NCI-H460 (cell line): ENCODE measurements at regions not wholly inside any gene's neighbourhood (a gene's known extent, or its start where the extent isn't known, plus 50 kb on each side); places are given as distances from the start of the nearest gene placed in this dataset.

Experiments used
- DNase-seq: peaks from one replicate; pipeline ENCODE4 v3.0.0-alpha.2; 2016; ENCODE audit warnings: low read depth; ENCODE audit errors: extremely low read depth

DNA sequence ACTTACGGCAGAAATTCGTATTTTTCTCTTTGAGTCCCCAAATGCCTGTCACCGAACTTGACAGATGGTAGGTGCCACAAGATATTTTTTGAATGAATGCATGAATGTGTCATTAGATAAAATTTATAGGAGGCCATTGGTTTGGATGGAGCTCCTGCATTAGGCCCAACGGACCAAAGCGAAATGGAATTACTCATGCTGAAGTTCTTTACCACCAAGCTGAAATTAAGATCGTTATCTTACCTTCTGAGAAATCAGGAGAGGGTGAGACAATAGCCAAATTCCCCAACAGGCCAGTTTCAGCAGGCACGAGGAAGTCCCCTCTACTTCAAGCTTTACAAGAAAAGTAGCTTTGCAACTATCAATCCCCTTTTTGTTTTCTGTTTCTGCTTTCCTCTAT lies 452.5 kb upstream of the ARGLU1 start:
- no peak for DNase-seq

DNA sequence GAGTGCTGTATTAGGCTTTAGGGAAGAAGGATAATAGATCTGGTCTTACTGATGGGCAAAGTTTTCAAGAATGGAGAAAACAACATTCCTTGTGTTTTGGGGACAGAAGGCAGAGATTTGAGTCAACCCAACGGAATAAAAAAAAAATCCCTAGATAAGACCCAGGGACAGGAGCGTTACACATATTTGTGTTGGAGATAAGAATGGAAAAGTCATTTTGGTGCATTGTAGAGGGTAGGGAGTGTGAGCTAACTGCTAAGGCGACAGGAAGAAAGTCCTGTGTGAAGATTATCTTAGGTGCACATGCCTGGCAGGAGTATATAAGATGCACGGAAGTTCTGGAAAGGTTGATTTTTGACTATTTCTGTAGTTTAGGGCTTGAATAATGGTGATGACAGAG lies 450.3 kb upstream of the ARGLU1 start:
- no peak for DNase-seq

DNA sequence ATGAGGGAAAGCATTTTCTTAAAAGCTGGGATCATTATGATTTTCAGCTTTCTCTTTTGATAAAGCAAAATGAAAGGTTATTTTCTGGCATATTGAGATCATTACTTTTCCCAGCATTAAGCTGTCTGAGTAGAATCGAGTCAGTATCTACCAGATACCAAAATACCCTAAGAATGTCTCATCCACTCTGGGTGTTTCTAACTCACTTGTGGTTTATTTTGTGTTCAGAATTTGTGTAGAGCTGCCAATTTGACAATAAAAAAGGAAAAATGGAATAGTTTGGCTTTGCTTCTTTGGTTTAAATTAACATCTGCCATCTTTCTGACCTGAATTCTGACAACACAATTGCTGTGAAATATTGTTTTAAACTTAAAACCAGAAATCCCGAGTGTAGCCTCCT lies 438.7 kb upstream of the ARGLU1 start:
- no peak for DNase-seq

DNA sequence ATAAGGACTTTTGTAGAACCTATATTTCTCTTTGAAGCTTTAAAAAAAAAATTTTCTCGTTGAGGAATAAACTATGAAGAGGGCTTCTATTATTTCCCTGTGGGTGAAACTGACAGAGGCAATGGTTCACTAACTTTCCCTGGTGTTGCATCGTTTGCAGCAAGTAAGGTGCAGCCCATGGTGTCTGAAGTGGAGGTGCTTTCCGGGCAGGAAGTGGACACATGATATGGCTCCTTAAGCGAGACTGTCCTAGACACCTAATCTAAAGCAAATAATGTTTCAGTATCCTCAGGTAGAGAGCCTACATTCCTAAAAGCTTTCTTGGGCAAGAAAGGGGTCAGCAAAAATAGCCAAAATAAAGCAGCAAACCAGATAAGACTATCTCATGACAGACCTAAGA lies 437.6 kb upstream of the ARGLU1 start:
- DNase-seq, result no peak

DNA sequence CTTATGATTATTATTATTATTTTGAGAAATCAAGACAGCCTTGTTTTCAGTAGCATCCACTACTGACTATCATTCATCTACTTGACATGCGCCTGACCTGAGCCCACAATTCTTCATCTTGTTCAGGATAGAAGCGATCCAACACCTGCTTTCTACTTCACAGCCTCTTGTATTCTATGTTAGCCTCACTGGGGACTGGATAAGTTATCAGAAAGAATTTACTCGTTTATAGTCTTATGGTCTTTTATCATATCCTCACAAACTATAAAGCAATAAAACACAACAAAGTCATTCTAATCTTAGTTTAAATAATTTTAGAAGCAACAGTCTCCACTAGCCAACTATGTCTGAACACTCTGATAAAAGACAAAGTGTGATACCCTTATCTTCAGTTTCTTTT lies 436.0 kb upstream of the ARGLU1 start:
- DNase-seq, result no peak

DNA sequence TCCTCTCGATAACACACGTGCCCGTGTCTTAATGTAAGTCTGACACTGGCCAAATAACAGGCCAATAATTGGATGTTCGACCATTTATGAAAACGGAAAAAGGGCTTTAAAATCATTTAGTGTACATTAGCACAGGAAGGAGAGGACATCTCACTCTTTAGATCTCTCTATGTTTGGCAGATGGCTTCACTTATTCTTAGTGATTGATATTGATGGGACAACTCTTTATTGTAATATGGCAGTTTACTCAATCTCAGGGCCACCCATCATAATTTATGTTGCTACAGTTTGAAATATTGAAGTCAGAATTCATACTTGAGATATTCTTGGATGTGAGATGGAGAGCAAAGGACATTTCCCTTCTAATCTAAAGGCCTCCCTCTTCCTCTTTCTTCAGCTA lies 430.7 kb upstream of the ARGLU1 start:
- DNase-seq, result no peak

DNA sequence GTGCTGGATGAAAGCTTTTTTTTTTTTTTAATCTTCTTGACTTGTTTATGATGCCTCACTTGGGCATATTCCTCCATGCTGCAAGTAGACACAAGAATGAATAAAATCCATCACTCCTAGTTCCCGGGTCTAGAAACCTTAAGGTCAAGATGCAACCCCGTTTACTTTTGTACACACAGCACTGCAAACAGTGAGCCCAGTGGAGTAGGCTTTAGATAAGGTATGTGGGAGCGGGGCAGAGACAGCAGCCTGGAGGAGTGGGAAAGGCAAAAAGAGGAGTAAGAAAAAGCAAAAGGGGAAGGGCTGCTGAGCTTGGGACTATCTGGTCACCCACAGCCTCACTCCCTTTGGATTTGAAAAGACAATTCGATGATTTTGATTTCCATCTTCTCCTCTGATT lies 429.8 kb upstream of the ARGLU1 start:
- DNase-seq, result no peak

DNA sequence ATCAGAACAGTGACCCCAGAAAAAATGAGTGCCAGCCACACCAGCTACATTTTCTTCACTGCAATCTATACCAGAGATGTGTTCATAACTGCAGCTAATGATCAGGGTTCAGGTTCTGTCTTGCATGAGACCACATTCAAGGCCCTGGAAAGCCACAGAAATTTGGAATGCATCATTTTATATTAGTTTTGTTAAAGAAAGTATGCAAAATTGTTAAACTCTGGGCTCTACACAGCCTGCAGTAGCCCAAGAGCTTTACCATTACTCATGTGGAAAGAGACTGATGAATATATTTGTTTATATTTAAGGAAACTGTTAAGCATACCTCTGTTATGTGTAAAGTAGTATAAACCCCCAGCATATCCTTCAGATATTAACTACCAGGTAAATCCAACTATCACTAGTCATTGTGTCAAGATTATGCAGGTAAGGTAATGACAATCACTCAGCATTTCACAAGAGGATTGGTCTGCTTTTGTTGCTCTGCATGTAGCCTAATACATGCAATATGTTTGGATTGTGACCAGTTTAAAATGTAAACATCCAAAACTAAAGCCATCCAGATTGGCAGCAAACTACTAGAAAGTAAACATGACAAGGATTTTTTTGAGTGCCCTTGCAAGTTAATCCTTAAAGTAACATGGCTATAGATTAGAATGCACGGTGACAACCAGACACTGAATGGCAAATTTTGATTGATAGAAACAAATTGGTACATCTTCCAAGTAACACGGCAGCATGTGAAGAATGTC lies 429.1 kb upstream of the ARGLU1 start:
- DNase-seq, result no peak

DNA sequence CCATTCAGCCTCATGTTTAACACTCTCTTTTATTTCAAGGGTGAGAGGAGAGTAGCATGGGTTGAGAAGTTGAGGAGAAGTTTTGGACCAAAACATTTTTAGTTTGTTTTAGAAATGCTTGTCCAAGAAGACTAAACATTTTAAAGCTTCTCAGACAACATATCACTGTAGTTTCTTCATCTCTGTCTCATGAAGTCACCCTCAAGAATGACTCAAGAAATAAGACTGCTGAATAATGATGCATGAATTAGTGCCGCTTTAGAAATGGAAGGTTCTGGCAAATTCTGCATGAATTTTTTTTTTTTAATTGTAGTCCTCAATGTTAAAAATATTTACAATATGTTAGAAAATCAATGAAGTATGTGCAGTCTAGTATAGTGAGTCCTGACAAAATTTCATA lies 422.7 kb upstream of the ARGLU1 start:
- DNase-seq, result no peak

DNA sequence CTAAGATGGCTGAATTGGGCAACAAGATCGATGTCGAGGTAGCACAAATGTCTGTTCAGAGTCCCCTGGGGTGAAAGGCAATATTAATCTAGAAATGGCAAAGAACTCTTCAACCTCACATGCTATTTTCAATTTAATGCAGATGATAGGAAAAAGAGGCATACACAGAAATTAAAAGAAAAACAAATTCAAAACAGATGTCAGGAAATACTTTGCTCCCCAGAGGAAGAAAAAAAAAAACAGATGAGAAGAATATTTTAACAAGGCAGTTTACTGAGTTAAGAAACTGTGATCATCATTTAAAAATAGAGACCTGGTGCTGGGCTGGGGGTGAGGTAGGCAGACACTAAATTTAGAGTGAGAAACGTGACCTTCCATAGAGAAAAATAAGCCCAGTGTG lies 421.9 kb upstream of the ARGLU1 start:
- DNase-seq, result no peak

DNA sequence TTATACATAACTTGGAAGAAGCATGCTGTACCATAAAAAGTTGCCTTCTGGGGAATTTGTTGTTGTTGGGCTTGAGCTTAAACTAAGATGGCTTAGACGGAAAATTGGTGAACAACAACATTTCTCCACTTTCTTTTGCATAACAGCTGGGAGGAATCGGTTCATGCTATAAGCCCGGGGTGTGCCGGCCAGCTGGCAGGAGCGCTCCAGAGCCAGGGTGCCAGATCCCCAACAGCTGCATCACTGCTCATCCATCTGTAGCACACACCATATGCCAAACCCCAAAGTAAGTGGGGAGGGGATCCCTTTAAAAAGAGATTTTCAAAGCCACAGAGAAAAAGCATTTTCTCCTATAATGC lies 419.5 kb upstream of the ARGLU1 start:
- no peak for DNase-seq

DNA sequence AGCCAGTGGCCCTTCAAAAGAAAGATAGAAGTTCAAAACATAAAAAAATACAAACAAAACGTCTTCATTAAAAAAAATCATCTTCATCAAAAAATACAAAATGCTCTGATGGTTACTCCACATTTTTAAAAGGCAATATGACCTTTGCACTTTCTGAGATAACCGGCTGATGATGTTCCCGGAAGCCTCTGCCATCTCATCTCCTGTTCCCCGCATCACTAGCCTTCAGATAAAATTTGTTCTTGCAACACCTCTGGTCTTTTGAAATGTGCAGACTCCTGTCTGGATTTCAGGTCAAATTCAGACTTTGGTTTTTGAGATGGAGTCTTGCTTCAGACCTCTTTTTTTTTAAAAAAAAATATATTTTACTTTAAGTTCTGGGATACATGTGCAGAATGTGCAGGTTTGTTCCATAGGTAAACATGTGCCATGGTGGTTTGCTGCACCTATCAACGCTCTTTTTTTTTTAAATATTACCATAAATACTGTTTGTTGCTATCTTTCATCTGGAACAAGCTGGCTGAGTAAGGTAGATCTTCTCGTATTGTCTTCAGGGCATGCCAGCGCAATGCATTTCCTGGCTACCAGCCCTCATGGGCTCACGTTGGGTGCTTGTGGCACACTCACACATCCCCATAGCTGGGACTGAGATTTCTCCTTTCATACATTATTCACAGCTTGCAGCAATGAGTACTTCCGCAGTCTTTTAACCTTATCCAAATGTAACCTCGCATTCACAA lies 418.9 kb upstream of the ARGLU1 start:
- no peak for DNase-seq

DNA sequence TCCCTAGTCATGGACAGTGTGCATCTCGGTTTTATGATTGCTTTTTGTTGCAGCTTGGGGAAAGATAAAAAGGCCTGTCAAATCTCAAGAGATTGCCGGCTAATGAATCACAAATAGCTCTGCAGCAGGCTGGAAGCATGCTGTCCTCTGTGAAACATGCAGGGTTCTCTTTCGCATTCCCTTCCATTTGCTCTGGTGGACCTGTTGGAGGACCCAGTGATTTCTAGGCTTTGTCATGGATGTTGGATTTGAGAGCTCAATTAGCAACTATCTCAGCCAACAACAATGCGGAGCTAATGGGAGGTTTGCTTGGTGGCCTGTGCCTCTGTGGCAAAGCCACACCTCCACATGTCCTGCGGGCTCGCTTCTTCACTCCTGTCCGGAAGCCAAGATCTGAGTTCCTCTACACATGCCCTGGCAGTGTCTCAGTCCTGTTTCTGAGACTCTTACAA lies 418.1 kb upstream of the ARGLU1 start:
- DNase-seq, result no peak

DNA sequence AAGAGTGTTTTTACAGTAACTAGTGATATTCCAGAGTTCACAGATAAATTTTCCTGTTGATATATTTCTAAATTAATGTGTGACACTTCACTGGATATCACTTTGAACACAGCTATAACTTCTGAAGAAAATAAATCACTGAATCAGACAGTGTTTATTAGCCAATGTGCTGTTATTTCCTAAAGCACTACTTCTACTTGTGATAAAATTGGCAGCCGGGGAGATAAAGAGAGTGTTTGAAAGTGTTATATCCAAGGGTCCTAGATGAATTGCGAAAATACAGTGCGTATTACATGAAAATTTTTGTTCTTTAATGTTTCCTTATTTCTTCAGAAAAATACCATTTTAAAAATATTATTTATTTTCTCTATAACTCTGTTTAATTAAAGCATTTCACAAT lies 417.5 kb upstream of the ARGLU1 start:
- DNase-seq, result no peak

DNA sequence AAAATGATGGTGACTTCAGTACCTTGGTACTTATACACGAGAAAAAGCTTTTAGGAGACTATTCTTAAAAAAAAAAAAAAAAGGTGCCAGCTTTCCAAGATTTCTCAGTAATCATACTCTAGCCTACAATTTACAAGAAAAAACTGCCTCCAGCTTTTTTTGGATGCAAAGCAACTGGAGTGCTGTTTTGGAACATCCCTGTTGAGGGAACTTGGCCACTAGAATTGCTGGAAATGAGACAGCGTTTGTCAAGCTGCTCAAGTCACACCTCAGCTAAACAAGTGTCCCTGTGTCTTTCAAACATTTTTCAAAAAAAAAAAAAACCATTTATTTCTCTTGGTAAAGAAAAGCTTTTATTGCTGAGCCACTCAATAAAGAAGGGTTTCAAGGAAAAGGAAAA lies 413.1 kb upstream of the ARGLU1 start:
- no peak for DNase-seq

DNA sequence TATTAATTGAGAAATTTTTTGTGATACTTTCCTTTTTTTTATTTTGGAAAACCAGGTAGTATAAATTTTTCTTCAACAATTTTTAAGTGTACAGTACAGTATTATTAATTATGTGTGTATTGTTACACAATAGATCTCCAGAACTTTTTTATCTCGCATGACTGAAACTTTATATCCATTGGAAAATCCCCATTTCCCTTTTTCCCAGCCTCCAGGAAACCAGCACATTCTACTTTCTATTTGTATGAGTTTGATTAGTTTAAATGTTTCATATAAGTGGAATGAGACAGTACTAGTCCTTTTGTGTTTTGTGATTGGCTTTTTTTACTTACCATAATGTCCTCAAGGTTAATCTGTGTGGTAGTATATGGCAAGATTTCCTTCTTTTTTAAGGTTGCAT lies 399.5 kb upstream of the ARGLU1 start:
- DNase-seq, result no peak

DNA sequence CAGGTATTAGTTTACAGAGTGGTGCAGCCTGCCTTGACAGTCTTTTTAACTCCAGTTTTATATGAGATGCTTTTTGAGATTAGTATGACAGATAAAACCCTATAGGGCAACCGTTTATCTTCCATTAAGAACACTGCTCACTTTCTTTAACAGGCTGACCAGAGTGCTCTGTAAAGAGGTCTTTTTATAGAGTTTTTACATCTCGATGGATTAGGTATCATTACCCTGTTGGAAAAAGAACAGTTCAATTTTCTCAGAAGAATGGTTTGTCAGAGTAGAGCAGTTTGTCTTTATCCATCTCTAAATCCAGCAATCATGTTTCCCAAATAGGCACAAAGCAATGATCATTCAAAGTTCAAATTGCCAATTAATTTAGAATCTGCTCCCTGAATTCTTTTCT lies 395.2 kb upstream of the ARGLU1 start:
- no peak for DNase-seq

DNA sequence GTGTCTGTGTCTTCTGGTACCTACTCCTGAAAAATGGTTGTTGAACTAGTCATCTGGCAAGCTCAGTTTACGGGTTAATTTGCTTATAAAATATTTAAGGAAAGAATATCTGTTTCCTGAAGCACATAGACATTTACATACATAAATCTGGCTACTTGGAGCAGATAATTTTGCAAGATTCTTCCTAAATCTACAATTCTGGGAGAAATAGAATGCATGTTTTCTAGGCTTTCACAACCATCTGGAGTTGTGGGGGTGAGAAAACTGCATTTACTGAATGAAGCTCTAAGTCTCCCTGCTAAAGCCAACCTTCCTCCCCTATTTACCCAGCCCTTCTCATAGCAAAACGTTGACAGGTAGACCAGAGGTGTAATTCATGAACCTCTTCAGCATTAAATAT lies 393.7 kb upstream of the ARGLU1 start:
- no peak for DNase-seq

DNA sequence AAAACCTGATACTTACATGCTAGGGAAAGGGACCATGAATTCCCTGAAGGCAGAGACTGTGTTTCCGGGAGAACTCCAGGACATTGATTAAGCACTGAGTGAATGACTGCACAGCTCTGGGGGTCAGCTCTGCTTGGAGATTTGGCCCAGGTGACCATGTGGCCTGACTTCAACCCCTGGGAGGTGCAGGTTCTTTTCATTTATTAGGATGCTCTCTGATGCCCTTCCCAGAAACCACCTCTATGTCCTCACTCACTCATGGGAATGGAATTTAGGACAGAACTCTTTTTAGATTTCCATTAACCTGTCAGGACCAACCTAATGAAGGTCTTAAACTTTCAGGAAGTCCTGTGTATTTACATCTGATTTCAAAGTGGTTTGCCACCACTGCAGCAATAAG lies 393.3 kb upstream of the ARGLU1 start:
- DNase-seq, result no peak

DNA sequence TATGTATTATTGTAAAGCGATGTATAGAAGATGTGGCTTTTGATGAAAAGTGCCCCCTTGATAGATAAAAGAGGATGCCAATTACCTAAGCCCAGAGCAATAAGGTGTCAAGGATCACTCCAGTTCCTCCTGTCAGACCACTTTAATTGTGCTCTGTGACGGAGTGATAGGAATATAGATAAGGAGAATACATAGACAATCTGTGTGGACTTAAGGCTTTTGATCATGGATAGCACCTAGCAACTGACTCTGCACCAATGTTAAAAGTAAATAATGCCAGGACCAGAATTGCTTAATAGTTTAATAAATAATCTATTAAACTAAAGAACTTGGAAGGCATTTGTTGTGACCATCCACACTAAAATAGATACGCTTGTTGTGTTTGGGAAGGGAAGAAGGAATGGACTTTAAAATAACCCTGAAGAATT lies 390.7 kb upstream of the ARGLU1 start:
- DNase-seq, result no peak

DNA sequence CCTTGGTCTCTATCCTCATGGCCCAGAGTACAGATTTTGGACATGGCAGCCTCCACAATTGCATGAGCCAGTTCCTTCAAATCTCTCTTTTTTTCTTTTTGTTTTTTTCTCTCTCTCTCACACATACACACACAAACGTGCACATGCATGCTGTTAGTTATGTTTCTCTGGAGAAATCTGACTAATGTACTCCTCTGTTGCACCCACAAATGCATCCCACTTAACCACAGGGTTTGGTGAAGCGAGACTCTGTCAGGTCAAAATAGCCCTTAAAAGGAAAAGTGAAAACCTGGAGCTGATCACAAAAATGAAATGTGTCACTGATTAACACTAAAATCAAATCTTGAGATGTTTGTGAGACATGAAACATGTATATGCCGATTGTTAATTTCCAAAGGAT lies 374.6 kb upstream of the ARGLU1 start:
- no peak for DNase-seq

DNA sequence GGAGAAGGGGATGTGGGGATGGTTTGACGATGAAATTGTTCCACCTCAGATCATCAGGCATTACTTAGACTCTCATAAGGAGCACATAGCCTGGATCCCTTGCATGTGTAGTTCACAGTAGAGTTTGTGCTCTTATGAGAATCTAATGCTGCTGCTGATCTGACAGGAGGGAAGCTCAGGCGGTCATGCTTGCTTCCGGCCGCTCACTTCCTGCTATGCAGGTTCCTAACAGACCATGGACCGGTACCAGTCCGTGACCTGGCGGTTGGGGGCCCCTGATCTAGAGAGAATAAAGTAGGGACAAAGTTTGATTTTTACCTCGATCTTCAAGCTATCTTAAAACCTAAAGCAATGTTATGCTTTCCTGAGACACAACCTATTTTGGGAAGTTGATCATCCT lies 373.8 kb upstream of the ARGLU1 start:
- no peak for DNase-seq

DNA sequence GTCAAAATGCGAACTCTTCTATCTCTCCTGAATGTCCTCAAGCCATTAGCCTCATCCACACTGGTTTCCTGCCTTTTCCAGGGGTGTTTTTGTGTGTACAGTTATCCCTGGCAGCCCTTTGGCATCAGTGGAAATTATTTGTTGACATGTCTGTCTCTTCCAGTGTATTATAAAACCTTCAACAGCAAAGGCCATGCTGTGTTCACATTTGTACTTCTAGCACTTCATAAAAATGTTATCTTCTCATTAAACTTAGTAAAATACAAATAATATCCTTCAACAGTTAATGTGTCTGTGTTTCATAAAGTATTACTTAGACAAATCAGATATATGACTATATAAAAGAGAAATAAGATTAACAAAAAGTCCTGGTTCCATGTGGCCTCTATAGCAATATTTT lies 359.5 kb upstream of the ARGLU1 start:
- DNase-seq, result no peak
